Fibroblast of the aortic adventitia (primary cell): ENCODE measurements at regions not wholly inside any gene's neighbourhood (a gene's known extent, or its start where the extent isn't known, plus 50 kb on each side); places are given as distances from the start of the nearest gene placed in this dataset.
"Not testable (repeated sequence)": the region's sequence is repeated elsewhere in the genome, so short reads cannot be mapped to it uniquely, and the experiment has no call there.

Experiments used
- DNase-seq: peaks from one replicate; pipeline ENCODE4 v3.0.0-alpha.2; 2010; ENCODE audit warnings: low read depth
- H3K4me3 ChIP-seq: 2 replicates; pipeline ENCODE4 v1.5.1; 2011; ENCODE audit warnings: low read depth, mild to moderate bottlenecking, control low read depth, low read length, moderate library complexity
- CTCF ChIP-seq: IDR thresholded peaks from 2 replicates; pipeline ENCODE4 v1.5.1; 2011; ENCODE audit warnings: mild to moderate bottlenecking, low read length, control low read depth, inconsistent platforms; ENCODE audit not compliant: insufficient read depth

- no peak overlapping the region for H3K4me3 ChIP-seq
- no peak for DNase-seq
- TF ChIP-seq CTCF, result no peak
Observed at GRCh38 chr10:85459906-85460305, 906.7 kb downstream of the GRID1 start.

GRCh38 chr10:85464336-85464735, 902.3 kb downstream of the GRID1 start:
- no peak for DNase-seq
- no peak overlapping the region for H3K4me3 ChIP-seq
- TF ChIP-seq CTCF, result no peak

- TF ChIP-seq CTCF, result no peak
- no peak overlapping the region for H3K4me3 ChIP-seq
- no peak for DNase-seq
Observed at GRCh38 chr10:85477979-85478378, 888.6 kb downstream of the GRID1 start.

GRCh38 chr10:85490431-85490830, 876.2 kb downstream of the GRID1 start:
- no peak for DNase-seq
- TF ChIP-seq CTCF, result no peak
- H3K4me3 ChIP-seq, result no peak overlapping the region

- no peak overlapping the region for H3K4me3 ChIP-seq
- TF ChIP-seq CTCF, result no peak
- DNase-seq, result no peak
Observed at GRCh38 chr10:85491652-85492051, 874.9 kb downstream of the GRID1 start.

GRCh38 chr10:85492684-85493083, 873.9 kb downstream of the GRID1 start:
- H3K4me3 ChIP-seq, result no peak overlapping the region
- TF ChIP-seq CTCF, result no peak
- DNase-seq, result no peak

GRCh38 chr10:85493703-85494102, 872.9 kb downstream of the GRID1 start:
- no peak for DNase-seq
- no peak overlapping the region for H3K4me3 ChIP-seq
- TF ChIP-seq CTCF, result no peak

- H3K4me3 ChIP-seq, DNase-seq: not testable (repeated sequence)
Observed at GRCh38 chr10:85504641-85505040, 862.0 kb downstream of the GRID1 start.
